NCI-H1694 treated with DMSO at 0.1 percent for 48 hours (cell line): ENCODE measurements at regions not wholly inside any gene's neighbourhood (a gene's known extent, or its start where the extent isn't known, plus 50 kb on each side); places are given as distances from the start of the nearest gene placed in this dataset.
"Not testable (repeated sequence)": the region's sequence is repeated elsewhere in the genome, so short reads cannot be mapped to it uniquely, and the experiment has no call there.

Experiments used
- DNase-seq: peaks from one replicate; lab custom pipeline; 2025; lab: John Stamatoyannopoulos, UW

GRCh38 chr12:108423486-108423885 is 84.4 kb upstream of the CMKLR1 start:
- no peak for DNase-seq

GRCh38 chr12:108421082-108421481 is 82.0 kb upstream of the CMKLR1 start:
- DNase-seq, result not testable (repeated sequence)

GRCh38 chr12:108420421-108420820 is 81.3 kb upstream of the CMKLR1 start:
- DNase-seq, result not testable (repeated sequence)

DNA sequence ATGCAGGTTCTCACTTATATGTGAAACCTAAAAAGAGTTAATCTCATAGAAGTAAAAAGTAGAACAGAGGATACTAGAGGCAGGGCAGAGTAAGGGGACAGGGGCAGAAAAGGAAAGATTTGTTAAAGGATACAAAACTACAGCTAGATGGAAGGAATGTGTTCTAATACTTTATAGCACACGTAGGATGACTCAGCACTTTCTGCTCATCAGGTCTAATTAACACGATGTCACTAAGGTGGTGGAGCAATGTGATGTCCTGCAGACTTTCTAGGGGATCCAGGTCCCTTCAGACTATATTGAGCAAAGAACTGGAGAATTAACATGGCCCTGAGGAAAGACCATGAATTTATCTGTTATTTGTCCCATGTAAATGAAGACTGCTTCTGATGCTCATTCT is 80.8 kb upstream of the CMKLR1 start:
- DNase-seq, result no peak

GRCh38 chr12:108418164-108418890 is 79.2 kb upstream of the CMKLR1 start:
- no peak for DNase-seq

DNA sequence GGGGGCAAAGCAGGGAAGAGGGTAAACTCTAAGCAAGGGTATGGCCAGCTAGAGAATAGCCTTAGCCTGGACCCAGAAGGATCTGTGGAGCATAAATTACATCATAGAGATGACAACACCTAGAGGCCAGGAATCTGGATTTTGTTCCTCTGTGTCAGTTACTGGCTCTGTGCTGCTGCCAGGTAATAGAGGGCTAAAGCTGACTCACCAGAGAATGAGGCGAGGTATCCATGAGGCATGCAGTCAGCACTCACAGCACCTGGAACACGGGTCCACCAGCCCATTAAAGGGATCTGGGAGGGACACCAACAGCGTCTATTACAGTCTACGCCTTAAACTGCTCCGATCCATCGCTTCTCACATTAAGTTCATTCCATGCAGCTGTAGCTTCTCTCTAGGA is 74.9 kb upstream of the CMKLR1 start:
- no peak for DNase-seq

DNA sequence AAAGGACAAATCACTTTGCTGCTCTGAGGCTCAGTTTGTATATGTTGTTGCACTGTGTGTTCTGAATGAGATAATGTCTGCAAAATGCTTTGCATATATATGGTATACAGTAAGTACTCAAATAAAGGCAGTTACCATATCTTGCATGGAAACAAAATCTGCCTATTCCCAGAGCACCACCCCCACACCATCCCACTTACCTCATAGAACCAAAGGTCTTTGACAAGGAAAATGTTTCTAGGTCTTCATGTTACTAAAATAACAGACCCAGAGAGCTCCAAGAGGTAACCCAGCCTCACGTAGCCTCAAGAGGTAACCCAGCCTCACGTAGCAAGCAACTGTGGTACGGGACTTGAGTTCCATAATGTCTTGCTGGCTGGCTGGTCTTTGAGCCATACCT is 71.6 kb upstream of the CMKLR1 start:
- no peak for DNase-seq

DNA sequence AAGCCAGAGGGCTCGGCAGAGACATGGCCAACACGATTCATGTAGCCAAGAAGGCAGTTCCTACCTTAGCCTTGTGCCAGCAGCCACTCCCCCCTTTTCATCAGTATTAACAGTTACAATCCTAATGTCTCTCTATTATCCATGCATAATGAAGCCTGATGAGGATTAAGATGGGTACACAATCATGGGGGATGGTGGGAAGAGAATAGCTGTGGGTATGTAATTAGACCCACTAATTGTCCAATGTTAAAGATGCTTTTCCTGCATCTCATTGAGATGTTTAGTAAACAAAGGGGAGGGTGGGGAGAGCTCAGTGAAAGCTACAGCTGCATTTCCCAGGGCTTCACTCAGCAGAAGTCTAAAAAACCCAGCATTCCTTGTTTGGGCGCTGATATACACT is 70.4 kb upstream of the CMKLR1 start:
- no peak for DNase-seq

DNA sequence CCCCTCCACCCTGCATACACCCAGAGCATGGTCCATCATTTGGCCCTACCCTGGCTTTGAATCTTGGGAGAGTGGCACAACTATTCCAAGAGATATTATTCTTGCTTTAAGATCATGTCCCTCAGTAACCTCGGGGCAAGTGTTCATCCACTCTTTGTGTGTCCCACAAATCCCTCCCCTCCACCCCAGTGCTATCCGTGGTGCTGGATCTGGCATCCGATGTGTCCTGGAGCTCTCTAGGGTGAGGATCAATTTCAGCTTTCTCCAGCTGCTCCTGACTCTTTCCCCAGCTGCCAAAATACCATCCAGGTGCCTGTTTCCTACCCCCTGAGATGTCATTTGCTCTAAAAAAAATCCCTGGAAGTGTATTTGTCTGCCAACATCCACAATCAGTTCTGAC is 64.8 kb upstream of the CMKLR1 start:
- no peak for DNase-seq

GRCh38 chr12:108401964-108402363 is 62.9 kb upstream of the CMKLR1 start:
- DNase-seq, result no peak

DNA sequence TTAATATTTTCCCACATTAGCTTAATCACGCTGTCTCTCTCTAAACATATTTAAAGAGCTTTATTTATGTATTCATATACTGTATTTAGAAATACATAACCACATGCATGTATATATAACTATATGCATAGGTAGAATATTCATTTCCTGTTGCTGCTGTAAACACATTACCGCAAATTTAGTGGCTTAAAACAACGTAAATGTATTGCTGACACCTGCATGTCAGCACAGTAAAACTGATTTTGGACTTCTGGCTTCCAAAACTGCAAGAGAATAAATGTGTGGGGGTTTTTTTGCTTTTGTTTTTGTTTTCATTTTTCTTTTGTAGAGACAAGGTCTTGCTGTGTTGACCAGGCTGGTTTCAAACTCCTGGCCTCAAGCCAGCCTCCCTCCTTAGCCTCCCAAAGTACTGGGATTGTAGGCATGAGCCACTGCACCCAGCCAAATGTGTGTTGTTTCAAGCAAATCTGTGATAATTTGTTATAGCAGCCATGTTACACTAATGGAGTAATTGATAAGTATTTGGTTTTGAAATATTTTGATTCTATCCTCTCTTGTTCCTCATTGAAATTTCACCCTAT is 61.9 kb upstream of the CMKLR1 start:
- DNase-seq, result no peak

DNA sequence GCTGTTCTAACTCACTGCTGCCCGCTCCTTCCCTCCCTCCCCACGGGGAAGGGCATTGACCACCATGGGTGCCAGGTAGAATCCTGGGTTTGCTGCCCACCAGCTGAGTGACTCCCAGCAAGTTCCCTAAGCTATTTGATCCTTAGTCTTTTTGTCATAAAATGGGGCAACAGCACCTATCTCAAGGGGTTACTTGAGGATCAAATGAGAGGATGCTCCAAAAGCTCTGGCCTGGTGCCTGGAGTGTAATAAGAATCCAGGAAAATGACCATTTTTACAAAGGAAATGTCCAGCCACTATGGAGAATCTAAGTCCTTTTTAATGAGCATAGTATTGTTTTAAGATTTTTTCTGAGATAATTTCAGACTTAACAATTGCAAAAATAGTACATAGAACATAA is 61.4 kb upstream of the CMKLR1 start:
- no peak for DNase-seq

GRCh38 chr12:108400056-108400455 is 60.9 kb upstream of the CMKLR1 start:
- peak; percentile 14 for DNase-seq

GRCh38 chr12:108399514-108399913 is 60.4 kb upstream of the CMKLR1 start:
- DNase-seq, result no peak

- DNase-seq, result peak; percentile 81
These were observed 55.1 kb upstream of the CMKLR1 start for GRCh38 chr12:108394196-108394595.

GRCh38 chr12:108392284-108392683 is 53.2 kb upstream of the CMKLR1 start:
- no peak for DNase-seq

DNA sequence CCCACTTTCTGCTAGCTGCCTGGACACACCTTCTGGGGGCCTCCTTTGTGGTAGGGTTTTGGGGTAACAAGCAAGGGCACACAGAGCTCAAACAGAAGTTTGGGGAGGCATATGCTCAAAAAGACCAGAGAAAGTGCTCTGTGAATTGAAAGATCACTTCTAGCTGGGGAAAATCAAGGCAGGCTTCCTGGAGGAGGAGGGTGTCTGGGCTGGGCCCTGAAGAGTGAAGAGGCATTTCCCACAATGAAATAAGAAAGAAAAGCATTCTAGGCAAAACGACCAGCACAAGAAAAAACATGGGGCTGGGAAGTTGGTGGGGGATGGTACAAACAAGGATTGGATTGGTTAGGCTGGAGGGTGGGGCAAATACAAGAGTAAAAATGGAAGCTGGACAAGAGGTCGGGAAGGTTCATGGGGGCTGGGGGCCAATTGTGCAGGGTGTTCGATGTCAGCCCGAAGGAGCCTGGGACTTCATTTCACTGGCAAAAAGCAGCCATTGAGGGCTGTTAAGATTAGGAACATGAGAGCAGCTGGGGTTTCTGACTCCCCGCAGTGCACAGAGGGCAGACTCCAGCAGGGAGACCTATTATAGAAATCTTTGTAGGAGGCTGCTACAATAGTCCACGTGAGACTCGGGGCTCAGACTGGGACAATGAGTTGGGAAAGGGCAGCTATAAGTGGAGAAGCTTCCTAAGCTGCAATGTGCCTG is 51.5 kb upstream of the CMKLR1 start:
- DNase-seq, result peak; percentile 12

DNA sequence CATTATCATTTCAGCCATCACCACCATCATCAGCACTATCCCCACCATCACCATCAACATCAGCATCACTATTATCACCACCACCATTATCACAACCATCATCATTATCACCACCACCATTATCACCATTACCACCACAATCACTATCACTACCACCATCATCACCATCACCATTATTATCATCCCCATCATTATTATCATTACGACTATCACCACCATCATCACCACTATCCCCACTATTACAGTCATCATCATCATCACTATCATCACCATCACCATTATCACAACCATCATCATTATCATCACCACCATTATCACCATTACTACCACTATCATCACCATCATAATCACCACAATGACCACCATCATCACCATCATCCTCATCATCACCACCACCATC is 50.4 kb upstream of the CMKLR1 start:
- no peak for DNase-seq
